Endodermal cell (in vitro differentiated cells): ENCODE measurements at regions not wholly inside any gene's neighbourhood (a gene's known extent, or its start where the extent isn't known, plus 50 kb on each side); places are given as distances from the start of the nearest gene placed in this dataset.

ENCODE experiments used
- DNase-seq: peaks from one replicate; pipeline ENCODE4 v3.0.0-alpha.2; 2017
- H3K27ac ChIP-seq: 2 replicates; pipeline ENCODE4 v1.5.1; 2013; ENCODE audit warnings: mild to moderate bottlenecking, low read depth, low read length, moderate library complexity
- H3K27me3 ChIP-seq: 2 replicates; pipeline ENCODE4 v1.6.1; 2013; ENCODE audit warnings: mild to moderate bottlenecking, low read length, moderate library complexity; ENCODE audit not compliant: insufficient read depth, control insufficient read depth, poor library complexity, severe bottlenecking
- H3K36me3 ChIP-seq: 2 replicates; pipeline ENCODE4 v1.7.0; 2013; ENCODE audit warnings: mild to moderate bottlenecking, low read length, moderate library complexity; ENCODE audit not compliant: control insufficient read depth, insufficient read depth
- H3K4me1 ChIP-seq: one replicate; pipeline ENCODE4 v1.7.0; 2013; ENCODE audit warnings: low read length; ENCODE audit not compliant: control insufficient read depth, insufficient read depth
- H3K4me3 ChIP-seq: 2 replicates; pipeline ENCODE4 v1.5.1; 2013; ENCODE audit warnings: mild to moderate bottlenecking, low read length, moderate library complexity
- H3K9ac ChIP-seq: 2 replicates; pipeline ENCODE4 v1.6.1; 2013; ENCODE audit warnings: mild to moderate bottlenecking, low read length, moderate library complexity; ENCODE audit not compliant: poor library complexity, severe bottlenecking; ENCODE audit errors: extremely low read depth
- H3K9me3 ChIP-seq: 2 replicates; pipeline ENCODE4 v1.6.1; 2013; ENCODE audit warnings: mild to moderate bottlenecking, low read length, moderate library complexity; ENCODE audit not compliant: control insufficient read depth
- H3K27ac Mint-ChIP-seq: 2 replicates; pipeline ENCODE4 v1.8.0; 2020; ENCODE audit warnings: mixed read lengths
- H3K27me3 Mint-ChIP-seq: 2 replicates; pipeline ENCODE4 v1.8.0; 2021; ENCODE audit warnings: mild to moderate bottlenecking, mixed read lengths; ENCODE audit not compliant: insufficient read depth
- H3K36me3 Mint-ChIP-seq: 2 replicates; pipeline ENCODE4 v1.8.0; 2020; ENCODE audit warnings: low read depth, mixed read lengths
- H3K4me1 Mint-ChIP-seq: 2 replicates; pipeline ENCODE4 v1.8.0; 2020; ENCODE audit warnings: mixed read lengths
- H3K4me3 Mint-ChIP-seq: 2 replicates; pipeline ENCODE4 v1.8.0; 2020; ENCODE audit warnings: mild to moderate bottlenecking, moderate library complexity, mixed read lengths
- H3K9me3 Mint-ChIP-seq: 2 replicates; pipeline ENCODE4 v1.8.0; 2020; ENCODE audit warnings: mild to moderate bottlenecking, mixed read lengths
- WGBS, 2 experiments: methylation state at CpG; one replicate each; pipeline versions ENCODE4 v1.1.5 to v1.1.7; 2013; ENCODE audit warnings: missing lambda C conversion rate in 2 of 2, mixed read lengths in 1 of 2; ENCODE audit not compliant: insufficient coverage in 1 of 2, insufficient read length in 1 of 2; 5-methylcytosine and 5-hydroxymethylcytosine counted together
- TF ChIP-seq, protein P1 (sequence below): fragments of 200-600 bp; sonication (generic); conservative IDR thresholded peaks from 2 replicates; pipeline ENCODE4 v1.5.0; 2021; ENCODE audit warnings: antibody characterized with exemption, mild to moderate bottlenecking

DNA sequence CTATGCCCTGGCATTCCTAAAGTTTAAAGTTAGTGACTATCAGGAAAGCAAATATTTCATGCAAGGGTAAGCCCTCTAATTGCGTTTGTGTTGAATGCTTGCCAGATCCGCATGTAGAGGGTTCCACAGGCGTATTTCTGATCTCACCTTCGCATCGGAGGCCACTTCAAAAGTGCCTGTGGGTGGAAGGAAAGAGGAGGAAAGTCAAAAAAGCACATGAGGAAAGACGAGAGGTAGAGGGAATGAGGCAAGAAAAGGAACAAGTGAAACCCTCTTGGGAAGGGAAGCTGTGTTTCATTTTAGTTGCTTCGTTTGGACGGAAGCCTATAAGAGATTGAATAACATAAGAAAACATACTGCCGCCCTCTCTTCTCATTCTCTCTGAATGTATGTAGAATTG is 628.8 kb downstream of the SPRY1 start:
- no peaks in the 10 kb centered on the region for H3K27me3 Mint-ChIP-seq
- H3K27ac ChIP-seq: no peak overlapping the region
- no peaks in the 10 kb centered on the region for H3K4me1 ChIP-seq
- H3K27me3 ChIP-seq: no peaks in the 10 kb centered on the region
- no peak overlapping the region for H3K4me3 ChIP-seq
- H3K9me3 Mint-ChIP-seq: no peaks in the 10 kb centered on the region
- no peak overlapping the region for H3K27ac Mint-ChIP-seq
- WGBS, 2 experiments: 89 to 94% methylated on average over 1 to 9 of the region's 9 CpGs
- no peaks in the 10 kb centered on the region for H3K36me3 ChIP-seq
- H3K36me3 Mint-ChIP-seq: no peaks in the 10 kb centered on the region
- H3K4me3 Mint-ChIP-seq: no peak overlapping the region
- TF ChIP-seq, protein P1, sequence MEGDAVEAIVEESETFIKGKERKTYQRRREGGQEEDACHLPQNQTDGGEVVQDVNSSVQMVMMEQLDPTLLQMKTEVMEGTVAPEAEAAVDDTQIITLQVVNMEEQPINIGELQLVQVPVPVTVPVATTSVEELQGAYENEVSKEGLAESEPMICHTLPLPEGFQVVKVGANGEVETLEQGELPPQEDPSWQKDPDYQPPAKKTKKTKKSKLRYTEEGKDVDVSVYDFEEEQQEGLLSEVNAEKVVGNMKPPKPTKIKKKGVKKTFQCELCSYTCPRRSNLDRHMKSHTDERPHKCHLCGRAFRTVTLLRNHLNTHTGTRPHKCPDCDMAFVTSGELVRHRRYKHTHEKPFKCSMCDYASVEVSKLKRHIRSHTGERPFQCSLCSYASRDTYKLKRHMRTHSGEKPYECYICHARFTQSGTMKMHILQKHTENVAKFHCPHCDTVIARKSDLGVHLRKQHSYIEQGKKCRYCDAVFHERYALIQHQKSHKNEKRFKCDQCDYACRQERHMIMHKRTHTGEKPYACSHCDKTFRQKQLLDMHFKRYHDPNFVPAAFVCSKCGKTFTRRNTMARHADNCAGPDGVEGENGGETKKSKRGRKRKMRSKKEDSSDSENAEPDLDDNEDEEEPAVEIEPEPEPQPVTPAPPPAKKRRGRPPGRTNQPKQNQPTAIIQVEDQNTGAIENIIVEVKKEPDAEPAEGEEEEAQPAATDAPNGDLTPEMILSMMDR: no peak
- H3K4me1 Mint-ChIP-seq: no peaks in the 10 kb centered on the region
- no peak for DNase-seq
- no peaks in the 10 kb centered on the region for H3K9me3 ChIP-seq
- no peak overlapping the region for H3K9ac ChIP-seq

DNA sequence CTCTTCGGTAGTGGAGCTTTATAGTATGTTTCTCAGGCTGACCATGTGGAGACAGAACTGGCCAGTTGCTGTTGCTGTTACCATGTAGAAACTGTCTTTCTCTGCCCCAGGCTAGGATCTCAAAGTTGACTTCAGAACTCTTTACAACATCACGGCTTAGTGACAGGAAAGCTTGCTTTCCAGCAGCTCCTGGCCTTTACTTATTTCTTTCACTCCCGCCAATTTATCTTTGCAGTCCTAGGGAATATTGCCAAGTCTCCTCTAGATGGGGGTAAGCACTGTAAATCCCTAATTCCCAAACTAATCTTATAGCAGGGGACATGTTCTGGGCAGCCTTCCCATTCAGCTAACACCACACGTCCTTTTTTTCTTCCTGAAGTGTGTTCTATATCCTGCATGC is 631.6 kb downstream of the SPRY1 start:
- H3K27me3 Mint-ChIP-seq: no peaks in the 10 kb centered on the region
- H3K9ac ChIP-seq: no peak overlapping the region
- DNase-seq: no peak
- 87 to 90% methylated on average over 3 to 4 of the region's 4 CpGs for WGBS, 2 experiments
- H3K4me3 ChIP-seq: no peak overlapping the region
- TF ChIP-seq, protein P1: no peak
- no peaks in the 10 kb centered on the region for H3K9me3 Mint-ChIP-seq
- no peaks in the 10 kb centered on the region for H3K36me3 ChIP-seq
- no peak overlapping the region for H3K4me3 Mint-ChIP-seq
- H3K27ac ChIP-seq: no peak overlapping the region
- no peaks in the 10 kb centered on the region for H3K27me3 ChIP-seq
- H3K27ac Mint-ChIP-seq: no peak overlapping the region
- H3K4me1 ChIP-seq: no peaks in the 10 kb centered on the region
- no peaks in the 10 kb centered on the region for H3K36me3 Mint-ChIP-seq
- no peaks in the 10 kb centered on the region for H3K9me3 ChIP-seq
- H3K4me1 Mint-ChIP-seq: no peaks in the 10 kb centered on the region

DNA sequence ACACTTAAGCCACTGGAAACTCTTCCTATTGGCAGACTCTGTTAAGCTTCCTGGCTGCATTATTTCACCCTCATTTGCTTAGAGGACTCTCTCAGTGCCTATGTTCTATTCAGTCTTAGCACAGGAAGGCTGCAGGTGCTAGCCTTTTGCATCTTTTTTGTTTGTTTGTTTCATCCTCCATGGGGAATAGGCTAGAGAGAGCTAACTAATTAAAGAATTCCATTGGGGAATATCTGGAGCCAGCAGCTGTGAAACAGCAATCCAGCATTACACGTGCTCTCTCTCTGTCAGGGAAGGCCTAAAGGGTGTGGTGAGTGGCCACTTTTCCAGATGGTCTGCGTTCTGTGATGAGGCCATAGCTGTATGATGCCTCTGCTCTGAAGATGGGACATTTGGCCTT is 633.6 kb downstream of the SPRY1 start:
- H3K9ac ChIP-seq: no peak overlapping the region
- no peak for DNase-seq
- no peak overlapping the region for H3K27ac Mint-ChIP-seq

More for the DNA sequence above, 633.6 kb downstream of the SPRY1 start:
- no peaks in the 10 kb centered on the region for H3K27me3 ChIP-seq
- H3K36me3 ChIP-seq: no peaks in the 10 kb centered on the region
- H3K4me1 Mint-ChIP-seq: no peaks in the 10 kb centered on the region
- TF ChIP-seq, protein P1: no peak
- no peaks in the 10 kb centered on the region for H3K36me3 Mint-ChIP-seq
- no peak overlapping the region for H3K4me3 Mint-ChIP-seq
- no peak overlapping the region for H3K4me3 ChIP-seq
- H3K27ac ChIP-seq: no peak overlapping the region
- no peaks in the 10 kb centered on the region for H3K27me3 Mint-ChIP-seq
- H3K4me1 ChIP-seq: no peaks in the 10 kb centered on the region
- H3K9me3 Mint-ChIP-seq: no peaks in the 10 kb centered on the region
- 88% methylated on average over 2 of the region's 2 CpGs for WGBS, 2 experiments
- no peaks in the 10 kb centered on the region for H3K9me3 ChIP-seq
